ENCODE measurements at regions not wholly inside any gene's neighbourhood (a gene's known extent, or its start where the extent isn't known, plus 50 kb on each side); places are given as distances from the start of the nearest gene placed in this dataset.

GRCh38 chr1:232204269-232204668, 425.7 kb downstream of the SIPA1L2 start:
- Histone ChIP-seq H3K27me3 (ENCODE audit: insufficient read depth, low read length) (no peaks in the 10 kb centered on the region), H3K36me3 (ENCODE audit: insufficient read depth, low read length) (no peaks in the 10 kb centered on the region), H3K4me3 (ENCODE audit: low read length) (no peak overlapping the region), H2AFZ (ENCODE audit: low read depth, low read length) (no peak overlapping the region), H3K9me3 (ENCODE audit: low read length) (peaks cover 2% of the 10 kb centered on the region), H3K4me1 (ENCODE audit: insufficient read depth, low read length) (peaks cover 1% of the 10 kb centered on the region)

- H3K4me1 ChIP-seq (ENCODE audit: insufficient read depth, low read length) = no peaks in the 10 kb centered on the region
- no peak overlapping the region for H3K4me3 ChIP-seq (ENCODE audit: low read length)
Observed at GRCh38 chr1:232201024-232201423, 428.9 kb downstream of the SIPA1L2 start.

GRCh38 chr1:232196042-232196441, 433.9 kb downstream of the SIPA1L2 start:
- Histone ChIP-seq H3K4me1 (ENCODE audit: insufficient read depth, low read length) (no peaks in the 10 kb centered on the region), H3K36me3 (ENCODE audit: insufficient read depth, low read length) (no peaks in the 10 kb centered on the region), H3K4me3 (ENCODE audit: low read length) (no peak overlapping the region), H3K9me3 (ENCODE audit: low read length) (no peaks in the 10 kb centered on the region), H3K27me3 (ENCODE audit: insufficient read depth, low read length) (no peaks in the 10 kb centered on the region), H2AFZ (ENCODE audit: low read depth, low read length) (no peak overlapping the region)

More at GRCh38 chr1:232201024-232201423, 428.9 kb downstream of the SIPA1L2 start:
- Histone ChIP-seq H2AFZ (ENCODE audit: low read depth, low read length) (no peak overlapping the region), H3K36me3 (ENCODE audit: insufficient read depth, low read length) (no peaks in the 10 kb centered on the region), H3K27me3 (ENCODE audit: insufficient read depth, low read length) (no peaks in the 10 kb centered on the region), H3K9me3 (ENCODE audit: low read length) (peaks cover 2% of the 10 kb centered on the region)

GRCh38 chr1:232194424-232194823, 435.5 kb downstream of the SIPA1L2 start:
- Histone ChIP-seq H3K9me3 (ENCODE audit: low read length) (no peaks in the 10 kb centered on the region), H3K27me3 (ENCODE audit: insufficient read depth, low read length) (no peaks in the 10 kb centered on the region), H2AFZ (ENCODE audit: low read depth, low read length) (no peak overlapping the region), H3K36me3 (ENCODE audit: insufficient read depth, low read length) (no peaks in the 10 kb centered on the region), H3K4me3 (ENCODE audit: low read length) (no peak overlapping the region), H3K4me1 (ENCODE audit: insufficient read depth, low read length) (peaks cover 6% of the 10 kb centered on the region)

- Histone ChIP-seq H3K4me1 (ENCODE audit: insufficient read depth, low read length) (peaks cover 8% of the 10 kb centered on the region), H3K27me3 (ENCODE audit: insufficient read depth, low read length) (no peaks in the 10 kb centered on the region), H3K4me3 (ENCODE audit: low read length) (no peak overlapping the region), H3K36me3 (ENCODE audit: insufficient read depth, low read length) (no peaks in the 10 kb centered on the region), H2AFZ (ENCODE audit: low read depth, low read length) (no peak overlapping the region), H3K9me3 (ENCODE audit: low read length) (no peaks in the 10 kb centered on the region)
Observed at GRCh38 chr1:232193451-232193783, 436.5 kb downstream of the SIPA1L2 start.

- Histone ChIP-seq H3K9me3 (ENCODE audit: low read length) (no peaks in the 10 kb centered on the region), H2AFZ (ENCODE audit: low read depth, low read length) (no peak overlapping the region), H3K4me1 (ENCODE audit: insufficient read depth, low read length) (peaks cover 8% of the 10 kb centered on the region), H3K4me3 (ENCODE audit: low read length) (no peak overlapping the region), H3K36me3 (ENCODE audit: insufficient read depth, low read length) (no peaks in the 10 kb centered on the region), H3K27me3 (ENCODE audit: insufficient read depth, low read length) (no peaks in the 10 kb centered on the region)
Observed at GRCh38 chr1:232192781-232193450, 437.0 kb downstream of the SIPA1L2 start.

GRCh38 chr1:232191560-232191959, 438.4 kb downstream of the SIPA1L2 start:
- Histone ChIP-seq H2AFZ (ENCODE audit: low read depth, low read length) (no peak overlapping the region), H3K36me3 (ENCODE audit: insufficient read depth, low read length) (no peaks in the 10 kb centered on the region), H3K9me3 (ENCODE audit: low read length) (no peaks in the 10 kb centered on the region), H3K27me3 (ENCODE audit: insufficient read depth, low read length) (no peaks in the 10 kb centered on the region), H3K4me1 (ENCODE audit: insufficient read depth, low read length) (peaks cover 8% of the 10 kb centered on the region), H3K4me3 (ENCODE audit: low read length) (no peak overlapping the region)

GRCh38 chr1:232188318-232188717, 441.6 kb downstream of the SIPA1L2 start:
- no peak overlapping the region for H2AFZ ChIP-seq (ENCODE audit: low read depth, low read length)
- no peak overlapping the region for H3K4me3 ChIP-seq (ENCODE audit: low read length)
- no peaks in the 10 kb centered on the region for H3K27me3 ChIP-seq (ENCODE audit: insufficient read depth, low read length)
- H3K36me3 ChIP-seq (ENCODE audit: insufficient read depth, low read length) = no peaks in the 10 kb centered on the region
- H3K9me3 ChIP-seq (ENCODE audit: low read length) = no peaks in the 10 kb centered on the region
- peaks cover 8% of the 10 kb centered on the region for H3K4me1 ChIP-seq (ENCODE audit: insufficient read depth, low read length)

- Histone ChIP-seq H3K36me3 (ENCODE audit: insufficient read depth, low read length) (no peaks in the 10 kb centered on the region), H3K4me1 (ENCODE audit: insufficient read depth, low read length) (peaks cover 8% of the 10 kb centered on the region), H3K4me3 (ENCODE audit: low read length) (no peak overlapping the region), H2AFZ (ENCODE audit: low read depth, low read length) (no peak overlapping the region), H3K9me3 (ENCODE audit: low read length) (no peaks in the 10 kb centered on the region), H3K27me3 (ENCODE audit: insufficient read depth, low read length) (no peaks in the 10 kb centered on the region)
Observed at GRCh38 chr1:232186931-232187330, 443.0 kb downstream of the SIPA1L2 start.

GRCh38 chr1:232184561-232185530, 445.1 kb downstream of the SIPA1L2 start:
- peaks cover 18% of the 10 kb centered on the region for H3K4me1 ChIP-seq (ENCODE audit: insufficient read depth, low read length)
- no peak overlapping the region for H3K4me3 ChIP-seq (ENCODE audit: low read length)
- H2AFZ ChIP-seq (ENCODE audit: low read depth, low read length) = no peak overlapping the region
- no peaks in the 10 kb centered on the region for H3K36me3 ChIP-seq (ENCODE audit: insufficient read depth, low read length)
- no peaks in the 10 kb centered on the region for H3K27me3 ChIP-seq (ENCODE audit: insufficient read depth, low read length)
- H3K9me3 ChIP-seq (ENCODE audit: low read length) = no peaks in the 10 kb centered on the region

GRCh38 chr1:232183802-232184201, 446.1 kb downstream of the SIPA1L2 start:
- peaks cover 16% of the 10 kb centered on the region for H3K4me1 ChIP-seq (ENCODE audit: insufficient read depth, low read length)
- no peak overlapping the region for H3K4me3 ChIP-seq (ENCODE audit: low read length)
- H3K36me3 ChIP-seq (ENCODE audit: insufficient read depth, low read length) = no peaks in the 10 kb centered on the region
- H2AFZ ChIP-seq (ENCODE audit: low read depth, low read length) = no peak overlapping the region
- H3K9me3 ChIP-seq (ENCODE audit: low read length) = no peaks in the 10 kb centered on the region
- H3K27me3 ChIP-seq (ENCODE audit: insufficient read depth, low read length) = no peaks in the 10 kb centered on the region

- Histone ChIP-seq H3K27me3 (ENCODE audit: insufficient read depth, low read length) (no peaks in the 10 kb centered on the region), H3K36me3 (ENCODE audit: insufficient read depth, low read length) (no peaks in the 10 kb centered on the region), H3K4me3 (ENCODE audit: low read length) (no peak overlapping the region), H3K4me1 (ENCODE audit: insufficient read depth, low read length) (peaks cover 16% of the 10 kb centered on the region), H3K9me3 (ENCODE audit: low read length) (no peaks in the 10 kb centered on the region), H2AFZ (ENCODE audit: low read depth, low read length) (no peak overlapping the region)
Observed at GRCh38 chr1:232183266-232183800, 446.6 kb downstream of the SIPA1L2 start.

- no peaks in the 10 kb centered on the region for H3K9me3 ChIP-seq (ENCODE audit: low read length)
- no peak overlapping the region for H2AFZ ChIP-seq (ENCODE audit: low read depth, low read length)
- no peak overlapping the region for H3K4me3 ChIP-seq (ENCODE audit: low read length)
- peaks cover 16% of the 10 kb centered on the region for H3K4me1 ChIP-seq (ENCODE audit: insufficient read depth, low read length)
- no peaks in the 10 kb centered on the region for H3K36me3 ChIP-seq (ENCODE audit: insufficient read depth, low read length)
- no peaks in the 10 kb centered on the region for H3K27me3 ChIP-seq (ENCODE audit: insufficient read depth, low read length)
Observed at GRCh38 chr1:232182236-232182635, 447.7 kb downstream of the SIPA1L2 start.
